ENCODE measurements at regions not wholly inside any gene's neighbourhood (a gene's known extent, or its start where the extent isn't known, plus 50 kb on each side); places are given as distances from the start of the nearest gene placed in this dataset.

- ChIA-PET POLR2A (no interaction called here), CTCF (no interaction called here)
- no peaks in the 10 kb centered on the region for H3K27me3 Mint-ChIP-seq
- H3K4me3 Mint-ChIP-seq: no peak overlapping the region
- no peaks in the 10 kb centered on the region for H3K4me1 Mint-ChIP-seq (ENCODE audit: low read depth)
- H3K27ac Mint-ChIP-seq: no peak overlapping the region
- intact Hi-C loops (cut with micrococcal nuclease): no loop called here
- peaks cover 30% of the 10 kb centered on the region for H3K9me3 Mint-ChIP-seq
- H3K36me3 Mint-ChIP-seq: no peaks in the 10 kb centered on the region
- no peak for DNase-seq
These were observed 2352.7 kb downstream of the MAT2B start for GRCh38 chr5:165858118-165858517.

GRCh38 chr5:165859251-165859650 is 2353.8 kb downstream of the MAT2B start:
- H3K27ac Mint-ChIP-seq: no peak overlapping the region
- H3K4me1 Mint-ChIP-seq (ENCODE audit: low read depth): no peaks in the 10 kb centered on the region
- no peaks in the 10 kb centered on the region for H3K27me3 Mint-ChIP-seq
- intact Hi-C loops (cut with micrococcal nuclease): no loop called here
- H3K36me3 Mint-ChIP-seq: no peaks in the 10 kb centered on the region
- POLR2A ChIA-PET: no interaction called here
- peaks cover 30% of the 10 kb centered on the region for H3K9me3 Mint-ChIP-seq
- DNase-seq: no peak
- H3K4me3 Mint-ChIP-seq: no peak overlapping the region
- CTCF ChIA-PET: no interaction called here

DNA sequence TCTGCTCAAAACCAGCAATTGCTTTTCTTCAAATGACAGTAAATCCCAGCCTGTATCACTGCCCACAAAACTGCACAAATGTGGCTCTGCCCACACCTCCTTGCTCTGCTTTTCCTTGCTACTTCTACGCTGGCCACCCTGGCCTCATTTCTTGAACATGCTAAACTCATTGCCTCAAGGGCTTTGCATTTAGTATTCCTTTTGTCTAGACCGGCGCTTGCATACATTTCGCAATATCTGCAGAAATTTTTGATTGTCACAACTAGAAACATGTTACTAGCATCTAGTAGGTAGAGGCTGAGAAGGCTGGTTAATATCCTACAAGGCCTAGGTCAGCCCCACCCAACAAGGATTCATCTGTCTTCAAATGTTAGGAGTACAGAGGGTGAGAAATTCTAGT is 2357.8 kb downstream of the MAT2B start:
- no peaks in the 10 kb centered on the region for H3K4me1 Mint-ChIP-seq (ENCODE audit: low read depth)
- DNase-seq: no peak
- H3K36me3 Mint-ChIP-seq: no peaks in the 10 kb centered on the region
- ChIA-PET POLR2A (no interaction called here), CTCF (no interaction called here)
- H3K27me3 Mint-ChIP-seq: no peaks in the 10 kb centered on the region
- no peak overlapping the region for H3K4me3 Mint-ChIP-seq
- intact Hi-C loops (cut with micrococcal nuclease): no loop called here
- H3K27ac Mint-ChIP-seq: no peak overlapping the region
- peaks cover 19% of the 10 kb centered on the region for H3K9me3 Mint-ChIP-seq

- CTCF ChIA-PET: no interaction called here
- H3K4me3 Mint-ChIP-seq: no peak overlapping the region
These were observed 2365.9 kb downstream of the MAT2B start for GRCh38 chr5:165871291-165871690.

GRCh38 chr5:165874851-165875250 is 2369.4 kb downstream of the MAT2B start:
- ChIA-PET POLR2A (no interaction called here), CTCF (no interaction called here)
- Mint-ChIP-seq H3K4me3 (no peak overlapping the region), H3K9me3 (peaks cover 26% of the 10 kb centered on the region), H3K27ac (no peak overlapping the region), H3K27me3 (no peaks in the 10 kb centered on the region), H3K36me3 (no peaks in the 10 kb centered on the region), H3K4me1 (ENCODE audit: low read depth) (no peaks in the 10 kb centered on the region)
- no peak for DNase-seq
- intact Hi-C loops (cut with micrococcal nuclease): no loop called here

More at GRCh38 chr5:165871291-165871690, 2365.9 kb downstream of the MAT2B start:
- Mint-ChIP-seq H3K4me1 (ENCODE audit: low read depth) (no peaks in the 10 kb centered on the region), H3K27ac (no peak overlapping the region), H3K27me3 (no peaks in the 10 kb centered on the region), H3K36me3 (no peaks in the 10 kb centered on the region), H3K9me3 (peaks cover 14% of the 10 kb centered on the region)
- intact Hi-C loops (cut with micrococcal nuclease): no loop called here
- POLR2A ChIA-PET: no interaction called here
- no peak for DNase-seq

DNA sequence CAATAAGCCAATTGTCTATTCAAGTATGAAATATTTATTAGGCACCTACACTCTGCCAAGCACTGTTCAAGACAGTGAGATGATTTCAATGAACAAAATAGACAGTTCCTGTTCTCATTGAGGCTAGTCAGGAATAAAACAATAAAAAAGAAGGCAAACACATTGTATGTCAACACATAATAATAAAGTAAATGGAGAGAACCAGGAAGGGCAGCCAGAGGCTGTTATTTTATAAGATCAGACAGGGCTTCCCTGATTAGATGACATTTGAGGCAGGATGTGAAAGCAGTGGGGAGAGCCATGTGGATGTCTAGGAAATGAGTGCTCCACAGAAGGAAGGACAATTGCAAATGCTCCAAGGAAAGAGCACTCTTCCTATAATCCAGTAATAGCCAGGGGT is 2371.1 kb downstream of the MAT2B start:
- no peak overlapping the region for H3K27ac Mint-ChIP-seq
- H3K4me3 Mint-ChIP-seq: no peak overlapping the region
- ChIA-PET POLR2A (no interaction called here), CTCF (no interaction called here)
- no peaks in the 10 kb centered on the region for H3K27me3 Mint-ChIP-seq
- H3K36me3 Mint-ChIP-seq: no peaks in the 10 kb centered on the region
- DNase-seq: no peak
- peaks cover 20% of the 10 kb centered on the region for H3K9me3 Mint-ChIP-seq
- H3K4me1 Mint-ChIP-seq (ENCODE audit: low read depth): no peaks in the 10 kb centered on the region
- intact Hi-C loops (cut with micrococcal nuclease): no loop called here

GRCh38 chr5:165877475-165877874 is 2372.1 kb downstream of the MAT2B start:
- Mint-ChIP-seq H3K36me3 (no peaks in the 10 kb centered on the region), H3K4me1 (ENCODE audit: low read depth) (no peaks in the 10 kb centered on the region), H3K27ac (no peak overlapping the region), H3K27me3 (no peaks in the 10 kb centered on the region), H3K4me3 (no peak overlapping the region), H3K9me3 (peaks cover 20% of the 10 kb centered on the region)
- intact Hi-C loops (cut with micrococcal nuclease): no loop called here
- ChIA-PET CTCF (no interaction called here), POLR2A (no interaction called here)
- no peak for DNase-seq

DNA sequence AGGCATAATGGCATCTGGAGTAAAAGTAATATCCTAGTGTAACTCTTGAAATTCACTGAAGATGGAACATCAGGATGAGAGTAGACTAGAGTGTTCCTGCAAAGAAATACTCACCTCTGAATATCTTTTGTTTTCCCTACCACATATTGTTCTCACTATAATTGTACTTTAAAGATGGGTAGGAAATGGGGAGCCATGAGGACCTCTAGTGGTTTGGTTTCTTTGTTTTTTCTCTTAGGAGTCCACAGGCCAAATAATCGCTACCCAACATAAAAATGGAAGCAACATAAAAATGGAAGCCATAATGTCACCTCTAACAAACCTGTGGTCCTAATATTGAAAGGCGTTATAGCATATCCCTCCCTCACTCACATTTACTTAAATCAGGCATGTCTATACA is 2375.8 kb downstream of the MAT2B start:
- Mint-ChIP-seq H3K27ac (no peak overlapping the region), H3K27me3 (no peaks in the 10 kb centered on the region), H3K36me3 (no peaks in the 10 kb centered on the region), H3K9me3 (peaks cover 26% of the 10 kb centered on the region), H3K4me1 (ENCODE audit: low read depth) (no peaks in the 10 kb centered on the region), H3K4me3 (no peak overlapping the region)
- intact Hi-C loops (cut with micrococcal nuclease): no loop called here
- DNase-seq: no peak
- ChIA-PET CTCF (no interaction called here), POLR2A (no interaction called here)

GRCh38 chr5:165882099-165882498 is 2376.7 kb downstream of the MAT2B start:
- no peaks in the 10 kb centered on the region for H3K4me1 Mint-ChIP-seq (ENCODE audit: low read depth)
- H3K36me3 Mint-ChIP-seq: no peaks in the 10 kb centered on the region
- H3K27me3 Mint-ChIP-seq: no peaks in the 10 kb centered on the region
- no peak for DNase-seq
- intact Hi-C loops (cut with micrococcal nuclease): no loop called here
- CTCF ChIA-PET: no interaction called here
- no peak overlapping the region for H3K27ac Mint-ChIP-seq
- H3K4me3 Mint-ChIP-seq: no peak overlapping the region
- H3K9me3 Mint-ChIP-seq: peaks cover 23% of the 10 kb centered on the region
- POLR2A ChIA-PET: no interaction called here

- POLR2A ChIA-PET: no interaction called here
These were observed 2380.4 kb downstream of the MAT2B start for GRCh38 chr5:165885623-165886350.

GRCh38 chr5:165887147-165887546 is 2381.7 kb downstream of the MAT2B start:
- CTCF ChIA-PET: no interaction called here
- Mint-ChIP-seq H3K4me3 (no peak overlapping the region), H3K9me3 (peaks cover 17% of the 10 kb centered on the region), H3K27ac (no peak overlapping the region), H3K36me3 (no peaks in the 10 kb centered on the region), H3K4me1 (ENCODE audit: low read depth) (no peaks in the 10 kb centered on the region), H3K27me3 (no peaks in the 10 kb centered on the region)
- intact Hi-C loops (cut with micrococcal nuclease): no loop called here
- POLR2A ChIA-PET: no interaction called here
- DNase-seq: no peak

More at GRCh38 chr5:165885623-165886350, 2380.4 kb downstream of the MAT2B start:
- Mint-ChIP-seq H3K4me3 (no peak overlapping the region), H3K36me3 (no peaks in the 10 kb centered on the region), H3K27me3 (no peaks in the 10 kb centered on the region), H3K27ac (no peak overlapping the region), H3K4me1 (ENCODE audit: low read depth) (no peaks in the 10 kb centered on the region), H3K9me3 (peaks cover 17% of the 10 kb centered on the region)
- no peak for DNase-seq
- CTCF ChIA-PET: no interaction called here
- intact Hi-C loops (cut with micrococcal nuclease): no loop called here

GRCh38 chr5:165892383-165892782 is 2387.0 kb downstream of the MAT2B start:
- Mint-ChIP-seq H3K4me3 (no peak overlapping the region), H3K4me1 (ENCODE audit: low read depth) (no peaks in the 10 kb centered on the region), H3K36me3 (no peaks in the 10 kb centered on the region), H3K9me3 (peaks cover 19% of the 10 kb centered on the region), H3K27ac (no peak overlapping the region), H3K27me3 (no peaks in the 10 kb centered on the region)
- POLR2A ChIA-PET: no interaction called here
- no peak for DNase-seq
- CTCF ChIA-PET: no interaction called here
- intact Hi-C loops (cut with micrococcal nuclease): no loop called here

DNA sequence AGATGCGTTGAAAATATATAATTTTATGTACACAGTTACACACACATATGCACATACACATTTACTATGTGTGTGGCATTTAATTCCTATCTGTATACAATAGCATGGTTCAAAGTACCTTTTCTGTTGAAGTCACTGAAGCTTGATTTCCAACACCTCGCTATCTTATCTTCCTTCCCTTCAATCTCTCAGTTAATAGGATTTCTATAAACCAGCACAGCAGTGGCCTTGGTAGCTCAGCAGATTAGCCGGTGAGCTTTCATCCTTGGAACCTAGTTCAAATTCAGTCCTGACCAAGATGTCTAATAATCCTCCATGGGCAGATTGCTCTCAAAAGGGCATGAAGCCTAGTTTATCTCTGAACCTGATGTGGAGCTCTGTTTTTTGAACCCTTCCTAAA is 2389.5 kb downstream of the MAT2B start:
- Mint-ChIP-seq H3K9me3 (peaks cover 18% of the 10 kb centered on the region), H3K4me1 (ENCODE audit: low read depth) (no peaks in the 10 kb centered on the region), H3K27me3 (no peaks in the 10 kb centered on the region), H3K27ac (no peak overlapping the region), H3K4me3 (no peak overlapping the region), H3K36me3 (no peaks in the 10 kb centered on the region)
- CTCF ChIA-PET: no interaction called here
- intact Hi-C loops (cut with micrococcal nuclease): no loop called here
- POLR2A ChIA-PET: no interaction called here
- DNase-seq: no peak
